Tibial nerve (tissue), 4 donors: ENCODE measurements at regions not wholly inside any gene's neighbourhood (a gene's known extent, or its start where the extent isn't known, plus 50 kb on each side); places are given as distances from the start of the nearest gene placed in this dataset.
A peak's percentile ranks its signal among the peaks of the same experiment; 100 is the strongest.

Source experiments
- DNase-seq, 2 donors: peaks; one replicate each; pipeline ENCODE4 v3.0.0-alpha.2; 2019; ENCODE audit warnings: low spot score in 2 of 2
- H3K27ac ChIP-seq, 4 donors: fragments of 200-600 bp; sonication (generic) in 3 of 4; one replicate each; pipeline ENCODE4 v1.5.1; 2017 to 2019; ENCODE audit warnings: mild to moderate bottlenecking in 1 of 4
- H3K27me3 ChIP-seq, 2 donors: fragments of 200-600 bp; sonication (generic) in 1 of 2; one replicate each; pipeline versions ENCODE4 v1.5.1 to v1.6.0; 2017 to 2019
- H3K36me3 ChIP-seq, 3 donors: fragments of 200-600 bp; sonication (generic); one replicate each; pipeline ENCODE4 v1.5.1; 2018 to 2019
- H3K4me1 ChIP-seq, 4 donors: fragments of 200-600 bp; sonication (generic) in 3 of 4; one replicate each; pipeline ENCODE4 v1.5.1; 2017 to 2019
- H3K4me3 ChIP-seq, 4 donors: fragments of 200-600 bp; sonication (generic) in 3 of 4; one replicate each; pipeline ENCODE4 v1.5.1; 2017 to 2019; ENCODE audit warnings: mild to moderate bottlenecking in 1 of 4, moderate library complexity in 1 of 4
- H3K9me3 ChIP-seq, 4 donors: fragments of 200-600 bp; sonication (generic) in 3 of 4; one replicate each; pipeline ENCODE4 v1.5.1; 2017 to 2019
- EP300 ChIP-seq, 2 donors: sonication (generic); formaldehyde crosslinking; IDR thresholded peaks; one replicate each; pipeline ENCODE4 v1.6.1; 2017; ENCODE audit warnings: antibody characterized with exemption in 2 of 2, mild to moderate bottlenecking in 1 of 2
- POLR2A ChIP-seq, 2 donors: fragments of 450-650 bp; IDR thresholded peaks; one replicate each; pipeline ENCODE4 v1.6.1; 2017; ENCODE audit warnings: antibody characterized with exemption in 2 of 2, mild to moderate bottlenecking in 2 of 2, moderate library complexity in 2 of 2
- WGBS, 2 donors: methylation state at CpG; one replicate each; pipeline ENCODE4 v1.1.5; 2018; 5-methylcytosine and 5-hydroxymethylcytosine counted together
- TF ChIP-seq, protein P1 (sequence below), 5 experiments: fragments of 200-600 bp in 3 of 5; fragments of 450-650 bp in 2 of 5; sonication (generic) in 3 of 5; IDR thresholded peaks; one replicate each; pipeline ENCODE4 v1.5.1; 2016 to 2019; ENCODE audit warnings: antibody characterized with exemption in 5 of 5, mild to moderate bottlenecking in 3 of 5, moderate library complexity in 2 of 5

DNA sequence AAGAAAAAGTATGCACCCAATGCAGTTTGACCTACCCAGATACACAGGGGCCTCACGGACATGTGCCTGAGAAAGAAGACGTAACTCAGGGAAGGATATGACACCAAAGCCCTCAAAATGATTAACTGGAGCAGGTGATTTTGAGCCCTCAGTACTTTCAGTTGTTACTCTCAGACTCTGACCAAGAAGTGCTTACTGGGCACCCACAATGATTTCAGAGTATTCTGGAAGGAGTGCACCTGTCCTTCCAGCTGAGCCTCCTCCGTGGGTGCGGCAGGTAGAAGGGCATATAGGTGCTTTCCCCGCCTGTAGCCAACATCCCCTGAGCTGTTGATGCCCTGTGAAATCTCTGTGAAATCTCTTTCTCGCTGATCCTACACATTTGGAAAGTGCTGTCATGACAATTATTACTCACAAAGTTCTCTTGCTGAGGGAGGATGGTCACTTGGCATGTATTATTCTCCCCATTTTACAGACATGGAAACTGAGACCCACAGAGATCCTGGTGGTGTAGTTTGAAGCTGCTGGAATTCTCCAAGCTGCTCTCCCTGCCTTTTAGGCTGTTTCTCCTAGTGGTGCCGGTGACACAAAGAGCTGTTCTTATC, 154.3 kb upstream of the CCND2 start:
- H3K4me1 ChIP-seq, result peaks cover 0 to 24% (median 16%) of the 10 kb centered on the region in 4 donors
- no peak overlapping the region for H3K27ac ChIP-seq
- no peaks in the 10 kb centered on the region for H3K9me3 ChIP-seq
- TF ChIP-seq, protein P1, sequence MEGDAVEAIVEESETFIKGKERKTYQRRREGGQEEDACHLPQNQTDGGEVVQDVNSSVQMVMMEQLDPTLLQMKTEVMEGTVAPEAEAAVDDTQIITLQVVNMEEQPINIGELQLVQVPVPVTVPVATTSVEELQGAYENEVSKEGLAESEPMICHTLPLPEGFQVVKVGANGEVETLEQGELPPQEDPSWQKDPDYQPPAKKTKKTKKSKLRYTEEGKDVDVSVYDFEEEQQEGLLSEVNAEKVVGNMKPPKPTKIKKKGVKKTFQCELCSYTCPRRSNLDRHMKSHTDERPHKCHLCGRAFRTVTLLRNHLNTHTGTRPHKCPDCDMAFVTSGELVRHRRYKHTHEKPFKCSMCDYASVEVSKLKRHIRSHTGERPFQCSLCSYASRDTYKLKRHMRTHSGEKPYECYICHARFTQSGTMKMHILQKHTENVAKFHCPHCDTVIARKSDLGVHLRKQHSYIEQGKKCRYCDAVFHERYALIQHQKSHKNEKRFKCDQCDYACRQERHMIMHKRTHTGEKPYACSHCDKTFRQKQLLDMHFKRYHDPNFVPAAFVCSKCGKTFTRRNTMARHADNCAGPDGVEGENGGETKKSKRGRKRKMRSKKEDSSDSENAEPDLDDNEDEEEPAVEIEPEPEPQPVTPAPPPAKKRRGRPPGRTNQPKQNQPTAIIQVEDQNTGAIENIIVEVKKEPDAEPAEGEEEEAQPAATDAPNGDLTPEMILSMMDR (IDR thresholded peaks at IDR 0.05), result no peak
- TF ChIP-seq POLR2A (IDR thresholded peaks at IDR 0.05) (no peak), EP300 (IDR thresholded peaks at IDR 0.05) (no peak)
- H3K4me3 ChIP-seq, result no peak overlapping the region
- 88 to 91% methylated on average over 7 of the region's 7 CpGs for whole genome bisulfite sequencing, 2 donors
- H3K27me3 ChIP-seq, result no peaks in the 10 kb centered on the region
- H3K36me3 ChIP-seq, result no peaks in the 10 kb centered on the region
- DNase-seq, result no peak

DNA sequence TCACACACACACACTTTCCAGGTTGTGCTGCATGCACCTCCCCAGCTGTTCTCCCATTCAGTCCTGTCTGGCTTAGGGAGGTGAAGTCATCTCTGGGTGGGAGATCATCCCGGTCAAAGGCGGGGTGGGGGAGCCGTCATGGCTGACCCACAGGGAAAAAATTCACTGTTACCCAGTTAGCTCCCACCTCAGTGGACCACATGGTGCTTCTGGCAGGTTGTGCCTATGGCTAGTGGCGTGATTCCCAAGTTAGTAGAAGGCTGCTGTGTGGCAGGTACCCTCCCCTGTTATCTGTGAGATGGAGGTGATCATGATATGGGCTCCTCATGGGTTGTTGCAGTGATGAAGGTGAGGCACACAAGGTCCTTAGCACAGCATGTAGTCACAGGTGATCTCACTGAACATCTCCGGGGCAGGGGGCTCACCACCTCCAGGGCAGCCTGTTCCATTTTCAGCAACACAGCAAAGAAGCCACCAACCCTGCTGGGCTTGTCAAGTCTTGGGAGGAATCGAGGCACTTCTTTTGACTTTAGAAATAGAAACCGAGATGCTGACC, 154.9 kb upstream of the CCND2 start:
- no peak overlapping the region for H3K27ac ChIP-seq
- no peaks in the 10 kb centered on the region for H3K9me3 ChIP-seq
- no peaks in the 10 kb centered on the region for H3K27me3 ChIP-seq
- H3K36me3 ChIP-seq, result no peaks in the 10 kb centered on the region
- H3K4me1 ChIP-seq, result peaks cover 0 to 24% (median 16%) of the 10 kb centered on the region in 4 donors
- no peak for DNase-seq
- TF ChIP-seq POLR2A (IDR thresholded peaks at IDR 0.05) (no peak), EP300 (IDR thresholded peaks at IDR 0.05) (no peak)
- TF ChIP-seq, protein P1 (IDR thresholded peaks at IDR 0.05), result no peak
- WGBS, 2 donors, result 56 to 65% methylated on average over 7 of the region's 7 CpGs
- no peak overlapping the region for H3K4me3 ChIP-seq

DNA sequence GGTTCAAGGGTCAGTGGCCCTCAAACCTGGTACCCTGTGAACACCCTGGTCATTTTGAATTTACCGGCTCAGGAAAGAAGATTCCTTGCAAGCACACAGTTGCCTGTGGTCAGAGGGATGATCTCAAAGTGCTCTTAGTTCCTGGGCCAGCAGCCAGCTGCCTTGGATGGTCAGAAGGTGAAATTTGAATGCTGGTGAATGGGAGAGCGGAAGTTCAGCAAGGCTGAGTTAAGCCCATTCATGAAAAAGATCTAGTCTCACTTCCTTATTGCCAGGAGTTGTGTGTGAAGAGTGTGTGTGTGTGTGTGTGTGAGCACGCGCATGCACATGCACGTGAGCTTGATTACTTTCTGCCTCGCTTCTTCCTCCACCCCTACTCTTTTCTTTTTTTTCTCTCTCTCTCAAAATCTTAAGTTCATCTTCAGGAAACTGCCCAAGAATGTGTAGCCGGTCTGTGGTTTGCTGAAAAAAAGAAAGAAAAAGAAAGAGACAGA, 155.5 kb upstream of the CCND2 start:
- Histone ChIP-seq H3K27me3 (no peaks in the 10 kb centered on the region), H3K4me3 (no peak overlapping the region), H3K9me3 (no peaks in the 10 kb centered on the region), H3K36me3 (no peaks in the 10 kb centered on the region), H3K27ac (no peak overlapping the region), H3K4me1 (peaks cover 0 to 24% (median 16%) of the 10 kb centered on the region in 4 donors)
- WGBS, 2 donors, result 13 to 26% methylated on average over 7 of the region's 7 CpGs
- DNase-seq, result peak; percentile 38 to 53
- TF ChIP-seq POLR2A (IDR thresholded peaks at IDR 0.05) (no peak), EP300 (IDR thresholded peaks at IDR 0.05) (peak in 1 of 2 donors; percentile 35)

DNA sequence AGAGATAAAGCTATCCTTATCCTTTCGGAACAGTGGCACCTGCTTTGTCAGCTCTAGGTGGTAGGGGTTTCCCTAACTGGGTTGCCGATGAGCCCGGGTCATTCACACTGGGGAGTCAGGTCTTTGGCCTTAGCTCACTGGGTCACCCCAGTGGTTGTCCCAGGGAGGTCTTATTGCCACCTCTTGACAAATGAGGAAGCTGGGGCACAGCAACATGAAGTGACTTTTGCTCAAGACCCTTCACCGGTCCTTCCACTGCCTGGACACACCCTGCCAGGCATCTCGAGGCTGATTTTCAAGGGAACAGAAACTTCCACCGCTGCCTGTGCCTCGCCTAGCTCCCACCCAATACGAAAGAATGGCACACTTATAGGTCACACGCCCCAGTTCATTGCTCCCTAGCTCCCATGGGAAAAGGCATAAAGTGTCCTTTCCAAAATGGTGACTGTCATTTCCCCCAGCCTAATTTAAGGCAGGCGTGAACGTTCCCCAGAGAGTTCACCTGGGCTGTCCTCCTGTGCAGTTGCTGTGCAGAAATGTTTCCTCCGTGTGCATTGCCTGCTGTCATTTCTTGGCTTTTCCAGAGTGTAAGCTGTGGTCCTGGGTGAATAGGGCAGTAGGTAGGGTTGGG, 156.1 kb upstream of the CCND2 start:
- Histone ChIP-seq H3K9me3 (no peaks in the 10 kb centered on the region), H3K27ac (no peak overlapping the region), H3K27me3 (no peaks in the 10 kb centered on the region), H3K4me1 (peaks cover 0 to 24% (median 16%) of the 10 kb centered on the region in 4 donors), H3K36me3 (no peaks in the 10 kb centered on the region), H3K4me3 (no peak overlapping the region)
- no peak for TF ChIP-seq POLR2A (IDR thresholded peaks at IDR 0.05)
- no peak for TF ChIP-seq EP300 (IDR thresholded peaks at IDR 0.05)
- TF ChIP-seq, protein P1 (IDR thresholded peaks at IDR 0.05), result no peak
- 69 to 76% methylated on average over 12 of the region's 12 CpGs for WGBS, 2 donors
- no peak for DNase-seq

DNA sequence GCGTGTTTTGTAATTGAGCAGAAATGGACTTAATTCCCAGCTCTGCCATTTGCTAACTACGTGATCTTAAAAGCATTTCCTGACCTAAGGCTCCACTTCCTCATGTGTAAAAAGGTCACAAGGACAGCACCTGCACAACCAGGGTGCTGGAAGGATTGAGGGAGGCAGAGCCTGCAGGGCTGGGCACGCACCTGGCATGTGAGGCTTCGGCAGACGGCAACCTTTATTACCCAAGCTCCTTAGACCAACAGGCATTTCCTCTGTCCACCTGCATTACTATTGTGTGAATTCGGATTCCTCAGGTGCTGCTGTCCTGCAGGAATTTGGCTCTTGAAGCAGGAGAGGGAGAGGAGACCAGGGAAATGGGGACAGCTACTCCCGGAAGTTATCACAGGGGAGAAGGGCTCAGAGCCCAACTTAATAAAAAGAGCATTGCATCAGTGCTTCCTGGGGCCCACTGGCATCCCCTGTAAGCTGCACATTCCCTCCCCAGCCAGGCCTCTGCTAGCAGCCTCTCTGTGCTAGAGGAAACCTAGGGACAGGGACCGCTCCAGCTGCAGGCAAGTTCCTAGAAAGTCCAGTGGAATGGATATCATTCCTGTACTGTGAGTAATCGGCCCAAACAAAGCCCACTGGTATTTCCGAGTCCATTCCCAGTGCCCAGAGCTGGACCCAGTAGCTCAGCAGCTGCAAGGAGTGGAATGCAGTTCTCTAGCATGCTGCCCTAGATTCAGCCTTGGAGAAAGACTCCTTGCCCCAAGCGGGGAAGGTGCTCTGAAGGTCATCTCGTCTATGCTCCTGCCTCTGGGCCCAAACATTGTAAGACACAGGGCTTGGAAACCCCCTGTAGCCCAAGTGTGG, 157.1 kb upstream of the CCND2 start:
- TF ChIP-seq, protein P1 (IDR thresholded peaks at IDR 0.05), result no peak
- TF ChIP-seq EP300 (IDR thresholded peaks at IDR 0.05), result no peak
- no peak for TF ChIP-seq POLR2A (IDR thresholded peaks at IDR 0.05)
- DNase-seq, result no peak
- no peak overlapping the region for H3K4me3 ChIP-seq
- H3K27ac ChIP-seq, result no peak overlapping the region
- H3K9me3 ChIP-seq, result no peaks in the 10 kb centered on the region
- H3K4me1 ChIP-seq, result peaks cover 0 to 24% (median 16%) of the 10 kb centered on the region in 4 donors
- no peaks in the 10 kb centered on the region for H3K27me3 ChIP-seq
- WGBS, 2 donors, result 46 to 47% methylated on average over 12 of the region's 12 CpGs
- no peaks in the 10 kb centered on the region for H3K36me3 ChIP-seq
